ENCODE measurements at regions not wholly inside any gene's neighbourhood (a gene's known extent, or its start where the extent isn't known, plus 50 kb on each side); places are given as distances from the start of the nearest gene placed in this dataset.

- H3K36me3 ChIP-seq (ENCODE audit: control insufficient read depth in 2 of 2, extremely low read depth in 1 of 2, insufficient read depth in 2 of 2, low read length in 2 of 2): no peaks in the 10 kb centered on the region
- no peaks in the 10 kb centered on the region for H3K79me2 ChIP-seq (ENCODE audit: control insufficient read depth, insufficient read depth, low read length)
- H3K9me1 ChIP-seq (ENCODE audit: control insufficient read depth, extremely low read depth, insufficient read depth, low read length): no peaks in the 10 kb centered on the region
- no peak overlapping the region for H3K9ac ChIP-seq (ENCODE audit: control insufficient read depth, extremely low read depth, insufficient read depth, low read length)
- FAIRE-seq (peak; percentile 89), DNase-seq (ENCODE audit: low read depth, low spot score) (no peak)
- dilution Hi-C loops (cut with MboI; ENCODE audit: extremely low pct_ligation_motif_present, low sequenced_read_pairs): no loop called here
- peaks cover 3% of the 10 kb centered on the region for H3K27me3 ChIP-seq (ENCODE audit: control insufficient read depth, extremely low read depth, insufficient read depth, low read length)
- H4K20me1 ChIP-seq (ENCODE audit: control insufficient read depth, extremely low read depth, insufficient read depth, low read length): no peaks in the 10 kb centered on the region
- H3K4me1 ChIP-seq (ENCODE audit: control insufficient read depth, extremely low read depth, insufficient read depth, low read length): peaks cover 8% of the 10 kb centered on the region
- peaks cover 4% of the 10 kb centered on the region for H3K9me3 ChIP-seq (ENCODE audit: control insufficient read depth, low read depth, low read length)
- no peak overlapping the region for H3K4me3 ChIP-seq (ENCODE audit: control insufficient read depth in 2 of 3, extremely low read depth in 1 of 3, insufficient read depth in 2 of 3, low read depth in 1 of 3, low read length in 3 of 3)
- H3K27ac ChIP-seq (ENCODE audit: control insufficient read depth, insufficient read depth, low read length): no peak overlapping the region
- TF ChIP-seq EZH2 (IDR thresholded peaks at IDR 0.05; ENCODE audit: low read length): no peak
- TF ChIP-seq CTCF (optimal IDR thresholded peaks at IDR 0.05 in 1 of 3, IDR thresholded peaks at IDR 0.05 in 1 of 3, conservative IDR thresholded peaks at IDR 0.05 in 1 of 3; ENCODE audit: extremely low read depth in 1 of 3, insufficient read depth in 2 of 3, low read length in 3 of 3): no peak
- no peak overlapping the region for H3K4me2 ChIP-seq (ENCODE audit: control insufficient read depth, extremely low read depth, insufficient read depth, low read depth, low read length)
- H2AFZ ChIP-seq (ENCODE audit: control insufficient read depth, low read length): no peak overlapping the region
Measured at GRCh38 chr1:34320053-34320669, 143.5 kb downstream of the C1orf94 start.

GRCh38 chr1:34322969-34323368 is 146.3 kb downstream of the C1orf94 start:
- DNase-seq (ENCODE audit: low read depth, low spot score) (no peak), FAIRE-seq (no peak)
- no peaks in the 10 kb centered on the region for H3K9me1 ChIP-seq (ENCODE audit: control insufficient read depth, extremely low read depth, insufficient read depth, low read length)
- dilution Hi-C loops (cut with MboI; ENCODE audit: extremely low pct_ligation_motif_present, low sequenced_read_pairs): no loop called here
- no peaks in the 10 kb centered on the region for H3K9me3 ChIP-seq (ENCODE audit: control insufficient read depth, low read depth, low read length)
- H3K4me2 ChIP-seq (ENCODE audit: control insufficient read depth, extremely low read depth, insufficient read depth, low read depth, low read length): no peak overlapping the region
- no peak overlapping the region for H2AFZ ChIP-seq (ENCODE audit: control insufficient read depth, low read length)
- no peak overlapping the region for H3K27ac ChIP-seq (ENCODE audit: control insufficient read depth, insufficient read depth, low read length)
- H3K4me1 ChIP-seq (ENCODE audit: control insufficient read depth, extremely low read depth, insufficient read depth, low read length): peaks cover 8% of the 10 kb centered on the region
- peaks cover 3% of the 10 kb centered on the region for H3K27me3 ChIP-seq (ENCODE audit: control insufficient read depth, extremely low read depth, insufficient read depth, low read length)
- no peaks in the 10 kb centered on the region for H4K20me1 ChIP-seq (ENCODE audit: control insufficient read depth, extremely low read depth, insufficient read depth, low read length)
- no peaks in the 10 kb centered on the region for H3K36me3 ChIP-seq (ENCODE audit: control insufficient read depth in 2 of 2, extremely low read depth in 1 of 2, insufficient read depth in 2 of 2, low read length in 2 of 2)
- H3K9ac ChIP-seq (ENCODE audit: control insufficient read depth, extremely low read depth, insufficient read depth, low read length): no peak overlapping the region
- H3K79me2 ChIP-seq (ENCODE audit: control insufficient read depth, insufficient read depth, low read length): no peaks in the 10 kb centered on the region
- H3K4me3 ChIP-seq (ENCODE audit: control insufficient read depth in 2 of 3, extremely low read depth in 1 of 3, insufficient read depth in 2 of 3, low read depth in 1 of 3, low read length in 3 of 3): no peak overlapping the region
- TF ChIP-seq EZH2 (IDR thresholded peaks at IDR 0.05; ENCODE audit: low read length) (no peak), CTCF (optimal IDR thresholded peaks at IDR 0.05 in 1 of 3, IDR thresholded peaks at IDR 0.05 in 1 of 3, conservative IDR thresholded peaks at IDR 0.05 in 1 of 3; ENCODE audit: extremely low read depth in 1 of 3, insufficient read depth in 2 of 3, low read length in 3 of 3) (no peak)
